ENCODE measurements at regions not wholly inside any gene's neighbourhood (a gene's known extent, or its start where the extent isn't known, plus 50 kb on each side); places are given as distances from the start of the nearest gene placed in this dataset.

DNA sequence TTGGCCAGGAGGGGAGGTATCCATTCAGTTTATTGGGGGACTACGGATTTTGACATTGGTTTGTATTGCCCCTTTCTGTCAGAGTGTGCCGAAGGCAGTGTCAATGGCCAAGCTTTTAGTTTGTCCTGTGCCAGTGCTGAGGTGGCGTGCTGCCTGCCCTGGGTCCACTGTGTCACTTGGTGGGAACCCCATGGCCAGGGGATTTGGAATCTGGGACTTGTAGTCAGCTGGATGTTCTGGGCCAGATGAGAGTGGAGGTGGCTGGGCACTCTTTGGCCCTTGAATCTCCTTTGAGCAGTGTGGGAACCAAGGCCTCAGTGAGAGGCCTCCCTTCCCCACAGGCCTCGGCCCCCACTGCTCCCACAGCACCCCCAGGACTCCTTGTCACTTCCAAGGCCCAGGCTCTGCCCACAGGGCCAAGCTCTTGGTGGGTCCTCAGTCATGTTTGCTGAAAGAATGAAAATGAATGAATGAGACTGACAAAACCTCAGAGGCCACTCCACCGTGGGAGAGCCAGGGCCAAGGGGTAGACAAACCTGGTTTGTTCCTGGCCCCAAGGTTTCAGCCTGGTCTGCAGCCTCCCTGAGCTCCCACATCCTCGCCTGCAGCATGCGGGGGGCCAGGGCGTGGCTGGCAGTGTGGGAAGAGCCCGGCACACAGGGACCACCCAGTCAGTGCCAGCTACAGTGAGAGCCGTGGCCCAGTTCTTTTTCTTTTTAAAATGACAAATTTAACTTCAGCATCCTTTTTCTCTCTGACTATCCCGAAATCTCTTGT, 412.2 kb downstream of the MATN1 start:
- no peak for DNase-seq

DNA sequence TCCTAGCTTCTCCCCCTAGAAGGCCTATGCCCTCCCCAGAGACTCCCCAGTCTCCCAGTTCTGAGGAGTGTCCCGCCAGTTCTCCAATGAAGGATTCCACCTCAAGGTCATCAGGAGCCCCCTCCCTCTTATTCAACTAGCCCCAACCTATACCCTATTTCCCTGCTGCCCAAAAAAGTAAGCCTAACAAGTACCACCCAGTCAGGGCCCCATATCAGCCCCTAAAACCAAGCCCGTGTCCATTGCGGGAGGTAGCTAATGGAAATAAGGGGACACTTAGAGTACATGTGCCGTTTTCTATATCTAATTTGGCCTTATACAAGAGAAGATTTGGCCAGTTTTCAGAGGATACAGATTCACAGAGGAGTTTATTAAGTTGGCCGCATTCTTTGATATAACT, 416.2 kb downstream of the MATN1 start:
- DNase-seq, result no peak

DNA sequence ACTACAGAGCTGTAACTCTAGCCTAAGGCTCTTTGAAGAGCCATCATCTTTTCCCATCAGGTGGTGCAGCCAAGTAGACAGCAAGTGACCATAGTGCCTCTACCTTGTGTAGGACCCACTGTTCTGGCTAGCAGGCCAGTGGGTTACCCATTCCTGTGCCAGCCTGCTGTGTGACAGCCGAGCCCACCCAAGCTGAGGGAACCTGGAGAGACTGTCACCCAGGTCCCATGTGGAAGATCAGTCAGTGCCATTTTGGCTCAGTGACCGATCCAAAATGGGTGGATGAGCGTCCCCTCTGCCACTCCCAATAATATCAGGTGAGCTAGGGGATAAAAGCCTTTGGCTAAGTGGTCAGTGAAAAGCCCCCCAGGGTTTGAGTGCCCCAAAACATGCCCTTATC, 417.9 kb downstream of the MATN1 start:
- DNase-seq, result no peak

DNA sequence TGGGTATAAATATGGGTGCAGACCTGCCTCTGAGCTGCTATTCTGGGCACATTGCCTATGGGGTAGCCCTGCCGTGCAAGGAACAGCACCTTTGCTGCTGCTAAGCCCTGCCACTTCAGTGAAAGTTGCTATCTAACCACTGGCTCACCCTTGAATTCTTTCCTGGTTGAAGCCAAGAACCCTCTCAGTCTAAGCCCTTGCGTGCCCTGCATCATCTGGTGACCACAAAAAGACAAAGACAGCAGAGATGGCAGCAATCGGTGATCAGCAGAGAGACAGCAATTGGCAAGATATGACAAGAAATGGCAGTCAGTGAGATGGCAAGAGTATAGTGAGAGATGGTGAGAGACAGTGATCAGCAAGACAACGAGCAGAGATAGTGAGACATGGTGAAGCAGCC, 418.3 kb downstream of the MATN1 start:
- DNase-seq, result no peak

DNA sequence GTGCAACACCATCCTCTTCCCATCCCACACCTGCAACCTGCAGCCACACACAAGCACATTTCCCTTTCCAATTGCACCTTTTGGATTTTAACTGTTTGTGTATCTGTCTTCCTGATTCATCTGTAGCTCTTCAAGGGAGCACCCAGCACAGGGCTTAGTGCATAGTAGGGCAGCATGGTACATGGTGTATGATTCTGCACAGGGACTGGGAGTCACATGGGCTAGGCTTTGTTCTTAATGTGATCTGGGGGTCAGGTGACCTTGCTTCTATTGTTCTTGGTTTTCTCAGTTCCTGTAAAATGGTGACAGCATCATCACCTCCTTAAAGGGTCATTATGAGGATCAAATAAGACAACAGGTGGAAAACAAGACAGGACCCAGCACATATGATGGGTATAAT, 419.3 kb downstream of the MATN1 start:
- DNase-seq, result no peak

DNA sequence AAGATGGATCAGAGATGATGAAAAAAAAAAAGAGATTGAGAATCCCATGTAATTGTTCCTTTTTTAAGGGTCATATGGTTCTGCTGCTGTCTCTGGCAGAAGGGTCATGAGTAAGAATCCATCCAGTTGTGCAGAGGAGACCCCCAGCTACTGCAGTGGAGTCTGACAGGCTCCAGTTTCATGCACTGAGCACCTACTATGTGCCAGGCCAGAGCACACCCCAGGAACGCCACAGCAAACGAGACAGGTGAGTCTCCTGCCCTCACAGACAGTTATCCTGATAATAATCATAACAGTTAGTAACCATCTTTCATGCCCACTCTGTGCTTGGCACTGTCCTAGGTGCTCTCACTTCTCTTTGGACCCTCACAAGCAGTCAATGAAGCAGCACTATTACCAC, 420.0 kb downstream of the MATN1 start:
- no peak for DNase-seq

DNA sequence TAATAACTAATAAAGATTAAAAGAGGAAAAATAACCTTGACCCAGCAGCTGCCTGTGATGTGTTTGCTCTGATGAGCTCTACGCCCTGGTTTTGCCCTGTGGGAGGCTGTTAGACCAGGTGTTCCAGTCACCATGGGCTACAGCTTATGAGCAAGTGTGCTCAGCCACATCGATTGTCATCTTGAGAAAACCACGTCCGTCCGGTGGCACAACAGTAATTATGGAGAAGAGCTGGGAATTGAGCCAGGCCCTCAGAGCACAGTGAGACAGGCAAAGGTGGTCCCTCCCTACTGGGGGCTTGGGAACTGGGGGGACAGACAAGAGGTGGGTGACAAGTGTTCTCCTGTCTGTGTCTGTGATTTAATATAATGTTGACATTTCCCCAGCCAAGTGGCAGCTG, 420.5 kb downstream of the MATN1 start:
- no peak for DNase-seq

DNA sequence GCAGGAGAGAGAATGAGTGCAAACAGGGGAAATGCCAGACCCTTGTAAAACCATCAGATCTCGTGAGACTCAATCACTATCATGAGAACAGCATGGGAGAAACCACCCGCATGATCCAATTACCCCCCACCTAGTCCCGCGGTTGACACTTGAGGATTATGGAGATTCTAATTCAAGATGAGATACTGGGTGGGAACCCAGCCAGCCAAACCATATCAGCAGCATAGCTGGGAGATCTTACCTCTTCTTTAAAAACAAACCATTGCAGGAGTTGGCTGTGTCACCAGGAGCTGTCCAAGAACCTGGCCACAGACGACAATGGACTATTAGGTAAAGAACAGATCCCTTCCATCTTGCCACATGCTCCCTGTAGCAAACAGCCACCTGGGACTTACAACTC, 422.7 kb downstream of the MATN1 start:
- no peak for DNase-seq

DNA sequence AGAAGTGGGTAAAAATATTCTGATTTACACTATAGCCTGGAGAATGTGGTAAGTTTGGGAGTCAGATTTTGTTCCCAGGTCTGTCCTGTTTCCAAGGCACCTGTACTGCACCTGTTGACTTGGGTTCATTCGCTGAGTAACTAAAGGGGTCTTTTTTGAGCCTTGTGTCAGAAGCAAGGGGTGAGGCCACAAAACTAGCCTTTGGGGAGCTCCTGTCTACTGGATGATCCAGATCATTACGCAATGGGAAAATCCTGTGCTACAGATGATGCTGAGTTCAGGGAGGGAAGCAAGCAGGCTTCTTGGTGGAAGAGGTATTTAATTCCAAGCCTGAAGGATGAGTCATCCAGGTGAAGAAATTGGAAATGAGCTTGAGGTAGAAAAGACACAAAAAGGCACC, 424.0 kb downstream of the MATN1 start:
- DNase-seq, result no peak

DNA sequence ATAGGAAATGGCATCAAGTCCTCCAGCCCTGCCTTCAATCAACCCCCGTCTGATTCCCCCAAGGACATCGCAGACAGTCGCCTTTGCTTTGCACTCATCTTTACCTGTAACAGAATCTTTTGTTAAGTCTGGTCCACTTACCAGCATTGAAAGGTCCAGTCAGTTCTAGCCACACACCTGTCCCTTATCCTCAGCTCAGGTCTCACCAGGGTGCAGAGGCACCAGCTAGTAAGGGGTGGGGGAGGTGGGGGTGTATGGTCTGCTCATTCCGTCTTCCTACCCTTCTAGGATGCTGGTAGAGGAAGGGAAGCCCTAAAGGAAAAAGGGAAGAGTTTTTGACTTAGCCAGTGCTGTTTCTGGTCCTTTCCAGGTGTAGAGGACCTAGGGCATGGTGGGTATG, 427.7 kb downstream of the MATN1 start:
- no peak for DNase-seq

DNA sequence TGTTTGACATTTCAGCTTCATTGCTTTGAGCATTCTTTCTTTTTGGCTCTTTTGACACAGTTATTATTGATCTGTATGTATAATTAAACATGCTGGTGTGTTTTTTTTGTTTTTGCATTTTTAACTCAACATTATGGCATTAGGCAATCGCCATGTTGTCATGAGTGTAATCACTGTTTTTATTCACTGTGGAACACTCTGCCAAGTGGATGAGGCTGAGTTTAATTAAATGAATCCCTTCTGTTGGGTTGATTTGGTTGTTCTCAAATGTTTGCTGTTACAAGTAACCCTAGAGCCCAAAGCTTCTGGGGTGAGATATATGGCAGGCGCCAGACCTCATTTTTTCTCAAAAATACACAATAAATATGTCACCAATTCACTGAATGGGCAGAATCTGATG, 428.1 kb downstream of the MATN1 start:
- DNase-seq, result no peak

DNA sequence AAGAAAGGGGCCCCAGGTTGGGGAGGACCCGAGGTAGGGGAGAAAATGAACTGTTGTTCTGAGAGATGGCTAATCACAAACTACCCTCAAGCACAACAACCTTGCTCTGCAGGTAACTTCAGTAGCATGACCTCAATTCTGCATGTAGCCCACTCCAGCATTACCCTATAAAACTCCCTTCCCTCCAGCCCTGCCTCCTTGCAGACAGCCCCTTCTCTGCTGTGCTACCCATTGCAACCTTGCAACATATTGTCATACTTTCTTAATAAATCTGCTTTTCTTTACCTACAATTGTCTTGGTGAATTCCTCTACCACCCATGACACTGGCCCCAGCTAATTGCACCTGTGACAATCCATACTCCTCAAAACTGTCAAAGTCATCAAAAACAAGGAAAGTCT, 428.9 kb downstream of the MATN1 start:
- no peak for DNase-seq

DNA sequence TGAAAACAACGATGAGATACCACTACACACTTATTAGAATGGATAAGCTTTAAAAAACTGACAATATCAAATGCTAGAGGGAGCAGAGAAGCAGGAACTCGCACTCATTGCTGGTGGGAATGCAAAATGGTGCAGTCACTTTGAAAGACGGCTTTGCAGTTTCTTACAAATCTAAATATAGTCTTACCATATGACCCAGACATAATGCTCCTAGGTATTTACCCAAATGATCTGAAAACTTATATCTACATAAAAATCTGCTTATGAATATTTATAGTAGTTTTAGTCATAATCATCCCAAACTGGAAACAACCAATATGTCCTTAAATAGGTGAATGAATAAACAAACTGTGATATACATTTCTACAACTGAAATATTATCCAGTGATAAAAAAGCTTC, 430.9 kb downstream of the MATN1 start:
- DNase-seq, result no peak

DNA sequence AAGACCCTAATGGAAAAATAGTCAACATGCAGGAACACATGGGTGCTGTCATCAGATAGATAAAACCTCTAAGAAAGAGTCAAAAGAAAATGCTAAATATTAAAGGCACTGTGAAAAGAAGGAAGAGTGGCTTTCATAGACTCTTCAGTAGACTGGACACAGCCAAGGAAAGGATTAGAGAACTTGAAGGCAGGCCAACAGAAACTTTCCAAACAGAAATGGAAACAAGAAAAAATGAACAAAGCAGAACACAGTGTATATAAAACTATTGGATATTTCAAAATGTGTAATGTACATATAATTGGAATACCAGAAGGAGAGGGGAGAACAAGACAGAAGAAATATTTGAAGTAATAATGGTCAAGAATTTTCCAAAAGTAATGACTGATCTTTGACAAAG, 431.9 kb downstream of the MATN1 start:
- DNase-seq, result no peak

DNA sequence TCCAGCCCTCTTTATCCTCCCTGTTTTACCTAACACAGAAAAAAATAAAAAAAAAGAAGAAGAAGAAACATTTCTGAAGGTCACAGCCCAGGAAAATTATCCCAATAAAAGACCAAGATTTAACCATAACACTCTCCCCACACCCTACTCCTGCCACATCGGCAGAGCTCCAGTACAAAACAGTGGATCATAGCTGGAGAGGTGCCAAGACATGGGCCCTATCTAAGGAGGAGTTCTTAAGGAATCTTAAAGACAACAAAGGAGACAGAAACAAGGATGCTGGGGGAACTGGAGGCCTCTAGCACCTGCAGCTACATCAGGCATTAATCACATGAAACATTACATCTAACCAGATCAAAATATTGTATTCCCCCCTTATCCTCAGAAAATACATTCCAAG, 432.8 kb downstream of the MATN1 start:
- no peak for DNase-seq

DNA sequence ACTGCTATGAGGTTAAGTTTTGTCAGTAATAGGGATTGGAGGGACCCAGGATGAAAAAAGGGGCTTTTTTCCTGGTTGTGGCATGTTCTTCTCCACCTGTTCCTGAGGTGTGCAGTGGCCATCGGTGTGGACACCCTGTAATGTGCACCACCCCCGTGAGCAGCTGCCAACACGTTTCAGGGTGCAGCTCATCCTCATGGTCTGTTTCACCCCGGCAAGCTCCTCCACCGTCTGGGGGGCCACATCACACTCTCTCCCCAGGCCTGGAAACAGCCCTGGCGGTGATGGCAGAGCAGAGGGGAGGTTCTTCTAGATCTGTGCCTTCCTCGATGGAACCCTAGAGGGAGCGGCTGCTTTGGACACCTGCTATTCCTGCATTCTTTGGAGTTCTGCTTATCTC, 435.4 kb downstream of the MATN1 start:
- DNase-seq, result no peak

DNA sequence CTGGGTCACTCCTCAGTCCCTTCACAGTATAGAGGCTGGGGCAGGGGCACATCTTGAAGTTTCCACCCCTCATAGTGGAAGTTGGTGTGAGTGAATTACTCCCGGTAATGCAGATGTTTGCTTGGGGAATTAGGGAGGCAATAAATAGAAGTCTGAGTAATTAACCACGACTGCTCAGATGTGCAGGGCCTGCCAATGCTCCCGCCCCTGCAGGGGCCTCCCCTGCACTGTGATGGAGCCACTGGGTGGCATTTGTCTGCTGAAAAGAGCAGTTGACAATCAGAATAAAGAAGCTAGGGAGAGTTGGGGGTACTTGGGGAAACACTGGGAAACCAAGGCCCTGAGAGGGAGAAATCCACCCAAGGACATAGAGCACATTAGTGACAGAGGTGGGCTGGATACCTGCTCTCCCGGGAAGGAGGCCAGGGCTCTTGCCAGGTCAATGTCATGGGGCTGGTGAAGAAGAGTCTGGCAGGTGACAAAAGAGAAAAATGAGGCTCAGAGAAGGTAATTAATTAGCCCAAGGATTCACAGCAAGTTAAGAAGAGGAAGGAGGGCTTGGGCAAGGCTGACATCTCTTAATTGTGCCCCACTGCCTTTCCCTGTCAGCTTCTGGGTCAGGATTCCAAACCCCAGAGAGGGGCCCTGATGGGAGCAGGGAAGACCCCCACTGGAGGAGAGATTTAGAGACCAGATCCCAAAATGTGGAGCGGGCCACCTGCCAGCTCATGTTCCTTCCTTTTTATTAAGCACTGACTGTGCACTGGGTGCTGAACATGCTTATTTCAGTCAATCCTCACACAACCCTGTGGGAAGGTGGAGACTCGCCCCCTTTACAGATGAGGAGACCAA, 436.2 kb downstream of the MATN1 start:
- DNase-seq, result no peak

DNA sequence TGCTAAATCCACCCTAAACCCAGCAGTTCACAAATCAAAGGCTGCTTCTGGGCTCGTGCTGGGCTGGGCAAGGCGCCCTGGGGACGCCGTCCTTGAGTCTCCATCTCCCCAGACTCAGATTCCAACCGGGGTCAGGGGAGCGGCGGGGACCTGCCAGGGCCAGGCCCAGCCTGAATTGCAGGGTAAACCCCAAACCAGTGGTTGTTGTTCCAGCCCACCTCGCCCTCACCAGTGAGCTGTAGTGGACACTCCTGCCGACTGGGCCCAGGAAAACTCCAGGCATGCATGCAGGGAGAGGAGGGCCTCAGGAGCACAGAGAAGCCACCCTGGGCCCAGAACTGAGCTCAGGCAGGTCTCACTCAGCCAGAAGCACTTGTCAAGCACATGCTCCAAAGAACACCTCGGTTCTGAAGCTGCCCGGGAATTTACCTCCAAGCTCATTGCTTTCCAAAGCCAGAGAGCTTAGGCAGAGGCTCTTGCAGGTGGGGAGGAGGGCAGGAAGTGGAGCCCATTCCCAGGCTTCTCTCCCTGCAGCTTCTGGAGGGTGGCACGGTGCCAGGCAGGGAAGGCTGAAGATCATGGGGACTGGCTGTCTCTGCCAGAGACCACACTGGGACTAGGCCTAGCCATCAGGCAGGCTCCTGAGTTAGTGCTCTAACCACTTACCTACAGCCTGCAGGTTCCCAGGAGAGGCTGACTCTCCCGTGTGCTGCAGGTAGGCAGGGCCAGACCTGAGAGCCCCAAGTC, 437.0 kb downstream of the MATN1 start:
- DNase-seq, result no peak

DNA sequence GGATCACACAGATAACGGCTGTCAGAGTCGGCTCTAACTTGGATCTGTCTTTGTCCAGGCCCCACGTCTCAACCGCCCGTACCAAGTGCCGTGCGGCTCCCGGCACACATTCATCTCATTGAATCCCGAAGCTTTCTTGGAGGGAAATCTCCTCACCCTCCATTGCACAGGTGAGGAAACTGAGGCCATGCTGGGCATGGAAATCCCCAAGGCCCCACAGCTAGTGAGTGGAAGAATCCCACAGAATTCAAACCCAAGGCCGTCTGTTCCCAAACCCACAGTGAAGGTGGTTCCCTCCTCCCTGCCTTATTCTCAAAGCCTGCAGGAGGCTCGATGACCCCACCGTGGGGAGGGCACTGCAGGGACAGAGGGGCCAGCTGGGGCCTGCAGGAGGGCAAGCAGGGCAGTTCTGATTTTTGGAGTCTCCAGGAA, 437.9 kb downstream of the MATN1 start:
- DNase-seq, result no peak

DNA sequence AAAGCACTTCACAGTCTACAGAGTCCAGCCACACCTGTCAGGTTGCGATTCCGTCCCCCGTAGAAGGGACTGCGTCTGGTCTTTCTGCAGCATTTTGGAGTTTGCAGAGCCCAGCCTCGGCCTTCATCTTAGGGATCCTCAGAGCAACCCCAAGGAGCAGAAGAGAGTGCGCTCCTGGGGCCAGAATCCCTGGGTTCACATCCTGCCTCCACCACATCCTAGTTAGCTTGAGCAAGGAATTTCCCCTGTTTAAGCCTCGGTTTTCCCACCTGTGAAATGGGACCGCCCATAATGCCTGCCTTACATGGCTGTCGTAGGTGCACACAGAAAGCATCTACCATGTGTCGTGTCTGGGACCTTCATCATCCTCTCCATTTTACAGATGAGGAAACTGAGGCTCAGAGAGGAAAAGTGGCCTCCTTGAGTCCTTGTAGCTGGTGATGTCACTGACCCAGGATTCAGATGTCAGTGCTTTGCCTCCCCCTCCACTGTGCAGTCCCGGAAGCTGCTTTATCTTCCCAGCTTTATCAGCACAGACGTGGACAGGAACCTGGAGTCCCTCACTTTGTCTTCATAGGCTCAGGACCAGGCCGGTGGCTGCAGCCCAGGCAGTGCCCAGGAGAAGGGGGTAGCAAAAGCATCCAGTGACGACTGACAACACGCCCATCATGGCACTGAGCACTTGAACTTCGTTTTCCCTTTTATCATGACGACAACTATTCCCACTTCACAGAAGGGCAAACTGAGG, 438.5 kb downstream of the MATN1 start:
- DNase-seq, result no peak

DNA sequence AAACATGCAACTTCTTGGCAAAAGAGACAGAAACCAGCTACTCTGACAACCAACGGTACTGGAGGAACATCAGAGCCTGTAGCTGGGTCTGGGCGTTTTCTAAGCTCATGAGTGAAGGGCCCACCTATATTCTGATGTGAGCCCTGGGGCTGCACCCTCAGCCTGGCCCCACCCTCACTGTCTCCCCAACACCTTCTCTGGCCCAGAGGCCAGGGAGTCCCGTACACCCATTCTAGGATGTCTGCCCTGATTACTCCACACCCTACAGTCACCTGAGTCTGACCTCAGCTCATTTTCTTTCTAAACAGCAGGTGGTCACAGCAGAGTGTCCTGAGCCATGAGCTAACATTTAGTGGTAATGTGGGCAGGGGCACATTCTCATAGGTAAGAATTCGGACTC, 439.2 kb downstream of the MATN1 start:
- DNase-seq, result no peak

DNA sequence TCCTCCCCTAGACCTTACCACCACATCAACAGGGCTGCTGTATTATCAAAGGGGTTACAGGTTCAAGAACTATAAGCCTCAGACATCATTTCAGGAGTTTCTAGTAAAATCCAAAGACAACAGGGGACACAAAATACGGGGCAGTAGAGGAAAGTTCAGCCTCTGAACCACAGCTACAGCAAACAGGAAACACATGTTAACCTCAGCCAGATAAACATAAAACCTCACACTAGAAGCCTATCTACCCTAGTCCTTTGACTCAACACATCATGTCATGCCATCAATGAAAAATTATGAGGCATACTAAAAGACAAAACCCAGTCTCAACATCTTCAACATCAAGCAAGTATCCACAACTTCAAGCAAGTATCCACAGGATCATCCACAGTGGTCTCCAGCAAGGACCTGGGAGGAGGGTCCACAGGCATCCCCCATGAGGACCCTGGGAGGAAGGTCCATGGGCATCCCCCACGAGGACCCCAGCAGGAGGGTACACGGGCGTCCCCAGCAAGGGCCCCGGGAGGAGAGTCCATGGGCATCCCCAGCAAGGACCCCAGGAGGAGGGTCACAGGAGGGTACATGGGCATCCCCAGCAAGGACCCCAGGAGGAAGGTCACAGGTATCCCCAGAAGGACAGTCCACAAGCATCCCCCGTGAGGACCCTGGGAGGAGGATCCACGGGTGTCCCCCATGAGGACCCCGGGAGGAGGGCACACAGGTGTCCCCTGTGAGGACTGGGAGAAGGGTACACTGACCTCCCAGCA, 440.0 kb downstream of the MATN1 start:
- DNase-seq, result no peak
